Activated naive CD4-positive, alpha-beta T cell treated with anti-CD3 and anti-CD28 coated beads, Interleukin-2, amount 50 U/mL, for 24 hours (primary cell): ENCODE measurements at regions not wholly inside any gene's neighbourhood (a gene's known extent, or its start where the extent isn't known, plus 50 kb on each side); places are given as distances from the start of the nearest gene placed in this dataset.

Source experiments
- H3K27ac Mint-ChIP-seq: one replicate; pipeline ENCODE4 v1.8.0; 2021; ENCODE audit warnings: mild to moderate bottlenecking, mixed read lengths
- H3K27me3 Mint-ChIP-seq: one replicate; pipeline ENCODE4 v1.8.0; 2021; ENCODE audit warnings: mixed read lengths
- H3K36me3 Mint-ChIP-seq: one replicate; pipeline ENCODE4 v1.8.0; 2021; ENCODE audit warnings: mixed read lengths
- H3K4me1 Mint-ChIP-seq: one replicate; pipeline ENCODE4 v1.8.0; 2021; ENCODE audit warnings: mixed read lengths
- H3K4me3 Mint-ChIP-seq: one replicate; pipeline ENCODE4 v1.8.0; 2021; ENCODE audit warnings: mild to moderate bottlenecking, mixed read lengths
- H3K9me3 Mint-ChIP-seq: one replicate; pipeline ENCODE4 v1.8.0; 2021; ENCODE audit warnings: mixed read lengths

DNA sequence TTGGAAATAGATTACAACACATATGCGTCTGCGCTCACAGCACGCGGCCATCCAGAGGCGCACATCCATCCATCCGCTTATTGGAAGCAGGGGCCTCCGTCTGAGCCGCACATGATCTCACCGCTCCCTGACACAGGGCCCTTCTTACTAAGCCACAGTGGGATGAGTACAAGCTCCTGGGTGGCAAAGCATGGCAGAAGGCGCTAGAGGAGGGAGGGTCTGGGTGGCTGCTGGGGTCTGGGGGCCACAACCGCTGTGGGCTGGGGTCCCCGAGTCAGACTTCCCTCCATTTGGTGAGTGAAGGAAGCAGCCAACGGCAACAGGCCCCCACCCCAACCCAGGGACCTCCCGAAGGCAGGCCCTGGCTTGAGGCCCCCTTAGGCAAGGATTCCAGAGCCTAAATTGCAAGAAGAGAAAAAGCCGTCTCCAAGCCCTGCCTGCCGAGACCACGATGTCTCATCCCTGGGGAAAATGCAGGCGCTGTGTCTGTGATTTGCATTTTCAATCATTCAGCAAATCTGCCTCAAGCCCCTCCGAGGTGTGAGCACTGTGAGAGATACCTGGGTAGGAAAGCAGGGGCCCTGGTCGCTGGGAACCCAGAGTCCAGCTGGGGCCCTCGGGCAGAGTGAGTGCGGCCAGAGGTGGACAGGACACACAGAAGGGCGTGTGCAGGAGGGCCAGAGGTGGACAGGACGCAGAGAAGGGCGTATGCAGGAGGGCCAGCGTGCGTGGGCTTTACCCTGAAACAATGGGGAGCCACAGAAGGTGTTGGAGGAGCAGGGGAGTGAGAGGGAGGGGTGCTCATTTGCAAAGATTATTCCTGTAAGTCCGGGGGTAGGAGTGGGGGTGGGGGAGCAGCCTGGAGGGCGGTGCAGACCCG lies 135.7 kb downstream of the OLFM1 start:
- Mint-ChIP-seq H3K9me3 (no peaks in the 10 kb centered on the region), H3K36me3 (no peaks in the 10 kb centered on the region), H3K4me3 (no peak overlapping the region), H3K27ac (no peak overlapping the region), H3K4me1 (no peaks in the 10 kb centered on the region), H3K27me3 (no peaks in the 10 kb centered on the region)

DNA sequence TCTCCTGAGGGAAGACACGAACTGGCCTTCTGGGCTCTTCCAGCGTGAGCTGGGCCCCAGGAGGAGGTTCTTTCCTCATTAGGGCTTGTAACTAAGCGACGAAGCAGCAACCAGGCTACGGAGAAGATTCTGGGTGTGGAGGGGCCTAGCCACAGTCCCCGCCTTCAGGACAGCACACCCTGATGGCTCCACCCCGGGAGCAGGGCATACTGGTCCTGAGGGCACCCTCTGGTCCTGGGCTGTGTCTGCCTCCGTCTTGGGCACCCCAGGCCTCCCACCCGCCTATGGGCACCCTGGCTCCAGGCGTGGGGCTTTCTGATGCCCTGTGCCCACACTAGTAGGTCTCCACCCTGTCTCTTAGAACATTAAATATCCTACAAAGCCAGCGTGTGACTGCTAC lies 136.4 kb downstream of the OLFM1 start:
- Mint-ChIP-seq H3K27me3 (no peaks in the 10 kb centered on the region), H3K4me3 (no peak overlapping the region), H3K4me1 (no peaks in the 10 kb centered on the region)

DNA sequence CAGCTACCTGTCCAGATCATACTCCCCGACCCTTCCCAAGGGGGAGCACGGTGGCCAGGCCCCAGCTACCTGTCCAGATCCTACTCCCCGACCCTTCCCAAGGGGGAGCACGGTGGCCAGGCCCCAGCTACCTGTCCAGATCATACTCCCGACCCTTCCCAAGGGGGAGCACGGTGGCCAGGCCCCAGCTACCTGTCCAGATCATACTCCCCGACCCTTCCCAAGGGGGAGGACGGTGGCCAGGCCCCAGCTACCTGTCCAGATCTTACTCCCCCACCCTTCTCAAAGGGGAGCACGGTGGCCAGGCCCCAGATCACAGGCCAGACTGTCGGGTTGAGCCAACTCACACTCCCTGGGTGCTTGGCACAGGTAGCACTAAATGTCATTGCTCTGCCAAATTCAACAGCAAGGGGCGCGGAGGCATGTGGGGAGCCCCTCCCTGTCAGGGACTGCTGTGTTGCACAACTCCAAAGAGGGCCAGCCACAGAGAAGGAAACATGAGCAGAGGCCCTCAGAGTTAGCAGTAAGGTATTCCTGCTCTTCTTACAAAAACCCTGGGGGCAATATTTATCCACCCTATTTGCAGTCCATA lies 136.9 kb downstream of the OLFM1 start:
- H3K27me3 Mint-ChIP-seq = no peaks in the 10 kb centered on the region
- H3K4me3 Mint-ChIP-seq = no peak overlapping the region
- no peaks in the 10 kb centered on the region for H3K36me3 Mint-ChIP-seq
- no peaks in the 10 kb centered on the region for H3K4me1 Mint-ChIP-seq
- no peaks in the 10 kb centered on the region for H3K9me3 Mint-ChIP-seq
- no peak overlapping the region for H3K27ac Mint-ChIP-seq

More for the DNA sequence above, 136.4 kb downstream of the OLFM1 start:
- Mint-ChIP-seq H3K27ac (no peak overlapping the region), H3K36me3 (no peaks in the 10 kb centered on the region), H3K9me3 (no peaks in the 10 kb centered on the region)

DNA sequence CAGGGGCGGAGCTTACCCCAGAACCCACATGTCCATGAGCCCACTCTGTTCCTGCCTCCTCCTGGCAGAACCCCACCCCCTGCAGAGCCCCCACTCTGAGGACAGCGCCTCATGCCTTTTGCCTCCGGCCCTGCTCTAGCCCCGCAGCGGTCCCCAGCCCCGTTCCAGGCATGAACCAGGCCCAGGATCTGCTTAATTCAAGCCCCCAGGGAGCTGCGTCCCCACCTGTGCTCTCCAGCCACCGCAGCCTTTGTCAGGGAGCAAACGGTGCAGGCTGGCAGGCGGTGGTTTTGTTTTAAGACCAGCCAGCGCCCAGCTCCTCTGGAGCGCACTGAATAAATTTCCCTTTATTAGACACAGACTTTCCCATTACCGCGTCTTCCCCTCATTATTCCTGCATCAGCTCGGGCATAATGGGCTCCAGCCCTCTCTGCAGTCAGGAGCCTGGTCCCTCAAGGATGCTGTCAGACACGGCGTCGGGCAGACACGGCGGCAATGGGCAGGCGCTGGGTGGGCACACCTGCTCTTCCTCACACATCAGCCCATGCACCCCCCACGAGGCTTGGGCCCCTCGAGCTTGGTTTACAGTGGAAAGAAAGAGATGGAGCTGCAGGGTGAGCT lies 137.6 kb downstream of the OLFM1 start:
- Mint-ChIP-seq H3K9me3 (no peaks in the 10 kb centered on the region), H3K27ac (no peak overlapping the region), H3K4me3 (no peak overlapping the region), H3K27me3 (peaks cover 2% of the 10 kb centered on the region), H3K4me1 (no peaks in the 10 kb centered on the region), H3K36me3 (no peaks in the 10 kb centered on the region)

DNA sequence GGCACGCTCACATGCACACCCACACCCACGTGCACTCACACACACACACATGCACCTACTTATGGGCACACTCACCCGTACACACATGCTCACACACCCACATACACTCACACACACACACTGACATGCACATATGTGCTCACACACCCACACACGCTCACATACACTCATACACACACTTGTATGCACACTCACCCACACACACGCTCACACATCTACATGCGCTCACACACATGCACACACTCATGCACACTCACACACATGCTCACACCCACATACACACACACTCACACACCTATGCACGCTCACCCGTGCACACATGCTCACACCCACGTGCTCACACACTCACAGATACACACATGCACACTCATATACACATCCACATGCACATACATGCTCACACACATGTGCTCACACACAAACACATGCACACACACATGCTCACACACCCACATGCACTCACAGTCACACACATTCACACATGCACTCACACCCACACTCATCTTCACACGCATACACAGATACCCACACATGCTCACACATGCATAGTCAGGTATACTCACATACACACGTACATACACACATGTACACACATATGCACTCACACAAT lies 138.3 kb downstream of the OLFM1 start:
- H3K4me1 Mint-ChIP-seq = no peaks in the 10 kb centered on the region
- no peaks in the 10 kb centered on the region for H3K36me3 Mint-ChIP-seq
- H3K9me3 Mint-ChIP-seq = no peaks in the 10 kb centered on the region
- peaks cover 3% of the 10 kb centered on the region for H3K27me3 Mint-ChIP-seq
- H3K27ac Mint-ChIP-seq = no peak overlapping the region
- H3K4me3 Mint-ChIP-seq = no peak overlapping the region

DNA sequence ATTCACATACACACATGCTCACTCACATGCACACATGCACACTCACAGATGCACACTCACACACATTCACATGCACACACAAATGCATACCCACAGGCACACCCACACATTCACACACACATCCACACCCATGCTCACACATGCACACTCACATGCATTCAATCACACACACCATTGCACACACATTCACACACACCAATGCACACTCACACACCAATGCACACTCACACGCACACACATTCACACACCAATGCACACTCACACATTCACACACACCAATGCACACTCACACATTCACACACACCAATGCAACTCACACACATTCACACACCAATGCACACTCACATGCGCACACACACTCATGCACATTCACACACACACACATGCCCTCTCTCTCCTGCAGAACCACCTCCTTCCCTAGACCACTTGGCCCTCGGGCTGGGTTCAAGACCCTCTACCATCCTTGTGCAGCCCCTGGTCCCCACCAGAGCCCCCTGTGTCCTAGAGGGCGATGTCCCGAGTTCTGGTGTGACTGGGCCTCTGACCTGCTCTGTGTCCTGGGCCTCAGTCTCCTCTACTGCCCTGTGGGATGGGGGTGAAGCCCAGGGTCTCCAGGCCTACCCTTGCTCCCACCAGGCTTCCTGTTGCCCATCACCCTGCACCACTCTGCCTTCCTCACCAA lies 139.0 kb downstream of the OLFM1 start:
- no peak overlapping the region for H3K27ac Mint-ChIP-seq
- no peaks in the 10 kb centered on the region for H3K9me3 Mint-ChIP-seq
- peaks cover 4% of the 10 kb centered on the region for H3K27me3 Mint-ChIP-seq
- H3K4me3 Mint-ChIP-seq = no peak overlapping the region
- H3K4me1 Mint-ChIP-seq = no peaks in the 10 kb centered on the region
- no peaks in the 10 kb centered on the region for H3K36me3 Mint-ChIP-seq

DNA sequence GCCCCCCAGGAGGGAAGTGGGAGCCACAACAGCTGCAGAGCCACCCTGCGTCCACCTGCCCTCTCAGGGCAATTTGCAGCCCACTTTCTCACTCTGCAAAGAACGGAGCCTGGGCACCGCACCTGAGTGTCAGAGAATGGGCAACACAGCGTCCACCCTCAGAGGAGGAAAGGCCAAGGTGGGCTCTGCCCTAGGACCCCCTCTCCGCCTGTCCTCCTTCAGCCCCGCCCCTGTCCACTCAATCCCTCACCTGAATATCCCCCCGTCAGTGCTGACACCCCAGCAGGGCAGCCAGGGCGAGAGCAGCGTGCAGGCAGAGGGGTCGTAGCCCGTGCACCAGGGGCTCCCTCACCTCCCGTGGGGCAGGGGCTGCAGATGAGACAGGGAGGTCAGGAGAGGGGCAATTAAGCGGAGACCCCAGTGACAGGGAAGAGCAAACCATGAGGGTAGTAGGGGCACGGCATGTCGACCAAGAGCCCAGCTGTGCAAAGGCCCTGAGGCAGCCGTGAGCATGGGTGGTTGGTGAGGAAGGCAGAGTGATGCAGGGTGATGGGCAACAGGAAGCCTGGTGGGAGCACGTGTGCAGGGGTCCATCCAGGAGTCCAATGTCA lies 140.3 kb downstream of the OLFM1 start:
- H3K9me3 Mint-ChIP-seq = no peaks in the 10 kb centered on the region
- H3K27ac Mint-ChIP-seq = no peak overlapping the region
- H3K4me1 Mint-ChIP-seq = no peaks in the 10 kb centered on the region
- no peaks in the 10 kb centered on the region for H3K36me3 Mint-ChIP-seq
- peaks cover 4% of the 10 kb centered on the region for H3K27me3 Mint-ChIP-seq
- H3K4me3 Mint-ChIP-seq = no peak overlapping the region

DNA sequence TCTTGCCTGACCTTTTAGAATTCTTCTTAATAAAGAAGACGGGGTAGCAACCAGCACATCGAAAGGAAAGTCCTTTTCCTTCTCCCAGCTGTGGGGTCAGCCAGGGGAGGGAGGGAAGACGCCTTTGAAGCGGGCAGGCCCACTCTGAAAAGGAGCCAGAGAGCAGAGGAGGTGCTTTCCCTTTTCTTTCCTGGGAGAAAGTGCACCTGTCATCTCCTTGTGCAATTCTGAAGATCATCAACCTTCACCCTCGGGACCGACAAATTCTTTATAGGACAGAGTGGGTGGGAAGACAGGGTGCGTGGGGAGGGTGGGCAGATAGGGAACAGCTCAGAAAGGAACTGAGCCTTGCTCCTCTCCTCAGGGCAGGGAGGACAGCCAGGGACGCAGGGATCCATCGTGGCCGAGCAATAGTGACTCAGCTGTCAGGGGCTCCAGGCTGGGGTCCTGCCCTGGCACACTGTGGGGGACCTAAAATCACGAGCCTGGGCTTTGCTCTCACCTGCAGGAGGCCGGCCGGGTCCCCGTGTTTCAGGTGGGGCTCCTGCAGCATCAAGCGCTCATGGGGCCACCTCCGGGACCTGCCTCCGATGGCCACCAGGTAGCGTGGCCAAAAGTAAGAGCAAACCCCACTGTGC lies 141.0 kb downstream of the OLFM1 start:
- H3K9me3 Mint-ChIP-seq = peaks cover 2% of the 10 kb centered on the region
- no peaks in the 10 kb centered on the region for H3K4me1 Mint-ChIP-seq
- peaks cover 4% of the 10 kb centered on the region for H3K27me3 Mint-ChIP-seq
- no peak overlapping the region for H3K4me3 Mint-ChIP-seq
- no peak overlapping the region for H3K27ac Mint-ChIP-seq
- H3K36me3 Mint-ChIP-seq = no peaks in the 10 kb centered on the region

DNA sequence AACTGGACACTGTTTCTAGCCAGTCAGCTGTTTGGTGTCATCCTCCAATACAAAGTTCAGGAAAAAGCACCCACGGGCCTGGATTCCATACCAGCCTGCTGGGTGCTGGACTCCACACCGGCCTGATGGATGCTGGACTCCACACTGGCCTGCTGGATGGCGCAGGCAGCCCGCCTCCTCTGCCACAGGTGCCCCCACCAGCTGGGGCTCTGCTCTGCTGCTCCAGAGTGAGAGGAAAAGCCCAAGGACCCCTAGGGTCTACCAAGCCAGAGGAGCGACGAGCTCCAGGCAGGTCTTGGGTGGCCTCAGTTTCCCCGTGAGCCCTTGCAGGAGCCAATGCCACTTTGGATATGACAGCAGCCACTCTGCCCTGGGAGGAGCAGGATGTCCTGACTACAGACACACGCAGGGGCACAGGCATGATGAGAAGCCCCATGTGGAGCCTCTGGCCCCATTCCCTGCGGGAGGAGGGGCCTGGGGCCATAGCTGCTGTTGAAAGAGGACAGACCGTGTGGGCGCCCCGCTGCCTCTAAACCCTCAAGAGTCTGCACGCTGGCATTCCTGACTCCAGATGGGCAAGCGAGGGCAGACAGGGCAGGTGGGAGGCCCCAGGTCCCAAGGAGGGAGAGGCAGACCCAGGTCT lies 141.6 kb downstream of the OLFM1 start:
- Mint-ChIP-seq H3K36me3 (no peaks in the 10 kb centered on the region), H3K4me1 (no peaks in the 10 kb centered on the region), H3K4me3 (no peak overlapping the region), H3K9me3 (peaks cover 8% of the 10 kb centered on the region), H3K27ac (no peak overlapping the region), H3K27me3 (peaks cover 4% of the 10 kb centered on the region)

DNA sequence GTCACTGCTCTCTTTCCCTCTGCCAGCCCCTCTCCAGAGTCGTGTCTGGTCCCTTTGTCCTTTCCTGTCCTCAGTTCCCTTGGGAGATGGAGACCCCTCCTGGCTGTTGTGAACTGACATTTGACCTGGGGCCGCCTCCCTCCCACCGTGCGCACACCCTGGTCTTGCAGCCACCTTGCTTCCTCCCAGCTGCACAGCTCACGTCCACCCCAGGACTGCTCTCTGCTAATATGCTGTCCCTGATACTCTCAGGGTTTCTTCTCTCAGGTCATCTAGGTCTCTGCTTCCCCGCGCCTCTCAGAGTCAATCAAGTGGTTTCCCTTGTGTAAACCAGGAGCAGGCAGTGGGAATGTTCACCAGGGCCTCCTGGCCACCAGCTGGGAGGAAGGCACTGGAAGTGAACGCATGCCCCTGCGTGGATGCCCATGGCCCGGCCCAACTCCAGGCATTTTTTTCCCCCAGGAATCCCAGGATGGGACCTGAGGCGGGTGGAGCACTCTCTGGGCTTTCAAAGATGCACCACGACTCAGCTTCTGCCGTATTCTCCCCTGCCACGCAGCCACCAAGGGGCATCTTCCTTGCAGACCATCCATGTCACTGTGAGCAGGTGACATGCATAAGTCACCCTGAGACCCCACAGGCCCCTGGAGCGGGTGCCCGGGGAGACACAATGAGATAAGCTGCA lies 142.4 kb downstream of the OLFM1 start:
- H3K27ac Mint-ChIP-seq = no peak overlapping the region
- H3K36me3 Mint-ChIP-seq = no peaks in the 10 kb centered on the region
- H3K9me3 Mint-ChIP-seq = peaks cover 8% of the 10 kb centered on the region
- H3K4me1 Mint-ChIP-seq = no peaks in the 10 kb centered on the region
- no peak overlapping the region for H3K4me3 Mint-ChIP-seq
- H3K27me3 Mint-ChIP-seq = peaks cover 4% of the 10 kb centered on the region

DNA sequence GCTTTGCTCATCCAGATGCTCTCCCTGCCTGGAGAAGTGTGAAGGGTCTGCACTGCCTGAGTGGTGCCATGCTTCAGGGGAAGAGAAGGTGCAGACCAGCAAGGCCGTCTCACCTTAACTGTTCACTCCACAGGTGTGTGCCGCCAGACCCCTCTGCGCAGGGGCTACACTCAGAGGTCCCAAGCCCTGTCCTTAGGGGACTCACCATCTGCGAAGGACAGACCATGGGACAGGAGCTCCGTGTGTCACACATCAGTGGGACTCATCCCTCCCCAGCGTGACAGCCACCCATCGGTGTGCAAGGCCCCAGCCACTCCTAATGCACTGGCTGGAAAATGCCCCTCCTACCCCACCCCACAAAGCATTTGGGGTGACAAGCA lies 142.9 kb downstream of the OLFM1 start:
- no peaks in the 10 kb centered on the region for H3K4me1 Mint-ChIP-seq
- H3K4me3 Mint-ChIP-seq = no peak overlapping the region
- H3K36me3 Mint-ChIP-seq = no peaks in the 10 kb centered on the region
- peaks cover 4% of the 10 kb centered on the region for H3K27me3 Mint-ChIP-seq
- H3K27ac Mint-ChIP-seq = no peak overlapping the region
- peaks cover 8% of the 10 kb centered on the region for H3K9me3 Mint-ChIP-seq

DNA sequence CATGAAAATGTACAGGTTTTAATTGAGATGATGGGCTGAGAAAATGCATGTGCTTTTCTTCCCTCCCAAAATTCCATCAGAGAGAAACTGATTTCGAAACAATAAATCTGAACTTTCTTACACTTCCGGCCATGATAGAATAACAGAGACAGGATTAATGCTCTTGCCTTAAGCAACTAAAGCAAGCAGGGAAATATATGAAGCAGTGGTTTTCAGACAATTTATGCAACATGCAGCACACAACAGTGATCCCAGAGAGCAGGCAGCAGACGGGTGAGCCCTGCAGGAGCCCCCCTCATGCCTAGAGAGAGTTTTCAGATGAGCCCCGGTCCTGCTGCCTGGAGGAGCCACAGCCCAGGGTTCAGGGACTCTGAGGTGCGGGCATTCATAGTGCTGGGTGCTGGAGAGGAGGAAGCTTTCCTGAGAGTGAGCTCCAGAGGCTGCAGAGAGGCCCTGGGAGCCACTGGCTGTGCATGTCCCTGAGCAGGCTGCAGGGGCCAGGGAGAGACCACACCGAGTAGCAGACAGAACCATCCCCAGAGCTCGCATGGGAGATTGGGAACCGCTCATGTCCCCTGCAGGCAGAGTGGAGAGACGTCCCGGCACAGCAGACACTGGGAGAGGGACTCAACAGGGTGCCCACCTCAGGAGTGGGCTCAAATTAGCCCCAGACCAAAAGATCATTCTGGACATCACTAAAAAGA lies 143.5 kb downstream of the OLFM1 start:
- Mint-ChIP-seq H3K4me3 (no peak overlapping the region), H3K4me1 (no peaks in the 10 kb centered on the region), H3K9me3 (peaks cover 8% of the 10 kb centered on the region), H3K36me3 (no peaks in the 10 kb centered on the region), H3K27ac (no peak overlapping the region), H3K27me3 (peaks cover 7% of the 10 kb centered on the region)

DNA sequence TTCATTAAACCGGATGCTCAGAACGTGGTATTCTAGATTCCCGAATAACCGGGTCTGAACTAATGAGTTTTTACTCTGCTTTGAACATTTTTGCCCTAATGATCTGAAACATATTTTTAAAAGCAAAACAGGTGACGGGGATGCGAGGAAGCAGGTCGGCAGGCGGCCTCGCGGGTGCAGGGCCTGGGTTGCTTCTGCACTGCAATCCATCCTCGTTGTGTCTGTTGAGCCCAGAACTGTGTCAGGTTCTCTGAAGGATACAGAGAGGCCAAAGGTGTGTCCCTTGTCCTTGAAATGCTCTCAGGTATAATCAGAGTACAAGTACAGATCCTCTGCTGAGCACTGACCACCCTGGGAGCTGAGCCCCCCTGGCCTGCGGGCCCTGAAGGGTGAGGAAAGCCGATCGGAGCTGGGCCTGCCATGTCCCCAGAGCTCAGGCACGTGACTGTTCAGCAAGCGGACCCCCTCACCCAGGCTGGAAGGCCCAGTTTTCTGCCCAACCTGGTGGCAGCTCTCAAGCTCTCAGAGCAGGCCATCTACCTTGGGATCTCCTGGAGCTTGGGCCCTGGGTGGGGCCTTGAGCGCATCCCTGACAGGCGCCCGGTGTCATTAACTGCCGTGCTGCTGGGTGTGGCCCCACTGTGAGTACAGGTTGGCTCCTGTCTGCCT lies 151.8 kb downstream of the OLFM1 start:
- Mint-ChIP-seq H3K4me3 (no peak overlapping the region), H3K36me3 (no peaks in the 10 kb centered on the region), H3K27ac (no peak overlapping the region), H3K9me3 (no peaks in the 10 kb centered on the region), H3K27me3 (peaks cover 6% of the 10 kb centered on the region), H3K4me1 (no peaks in the 10 kb centered on the region)
